Body of pancreas (tissue), 4 donors: ENCODE measurements at regions not wholly inside any gene's neighbourhood (a gene's known extent, or its start where the extent isn't known, plus 50 kb on each side); places are given as distances from the start of the nearest gene placed in this dataset.
"Not testable (repeated sequence)": the region's sequence is repeated elsewhere in the genome, so short reads cannot be mapped to it uniquely, and the experiment has no call there.

ENCODE experiments used
- ATAC-seq: fragments of 150-250 bp; one replicate; pipeline ENCODE4 v1.9.1; 2016
- DNase-seq, 4 donors: peaks; one replicate each; pipeline ENCODE4 v3.0.0-alpha.2; 2019
- H3K27ac ChIP-seq, 4 donors: fragments of 200-600 bp; sonication (generic); 1 replicate in 3 of 4; 2 replicates in 1 of 4; pipeline versions ENCODE4 v1.5.1 to v1.6.1; 2016 to 2019; ENCODE audit warnings: mild to moderate bottlenecking in 1 of 4, mixed read lengths in 1 of 4, moderate library complexity in 1 of 4
- H3K27me3 ChIP-seq, 2 donors: fragments of 200-600 bp; sonication (generic); one replicate each; pipeline ENCODE4 v1.6.0; 2016; ENCODE audit warnings: mild to moderate bottlenecking in 1 of 2
- H3K36me3 ChIP-seq, 2 donors: fragments of 200-600 bp; sonication (generic); replicated peaks in 1 of 2; 2 replicates each; pipeline ENCODE4 v1.5.1; 2016; ENCODE audit warnings: low read depth in 2 of 2; ENCODE audit not compliant: insufficient read depth in 1 of 2
- H3K4me1 ChIP-seq: fragments of 200-600 bp; sonication (generic); one replicate; pipeline ENCODE4 v1.6.0; 2016
- H3K4me3 ChIP-seq, 2 donors: fragments of 200-600 bp; sonication (generic); 1 replicate in 1 of 2; 2 replicates in 1 of 2; pipeline ENCODE4 v1.5.1; 2016 to 2019
- H3K9me3 ChIP-seq, 3 donors: fragments of 200-600 bp; sonication (generic); 1 replicate in 2 of 3; 2 replicates in 1 of 3; pipeline ENCODE4 v1.5.1; 2016
- POLR2A ChIP-seq, 3 donors: fragments of 450-650 bp; IDR thresholded peaks; one replicate each; pipeline ENCODE4 v1.6.1; 2016; ENCODE audit warnings: antibody characterized with exemption in 3 of 3, mild to moderate bottlenecking in 2 of 3
- WGBS, 2 donors: methylation state at CpG; one replicate each; pipeline ENCODE4 v1.1.5; 2017; 5-methylcytosine and 5-hydroxymethylcytosine counted together
- intact Hi-C: fragments of 100-400 bp; cut with DNase I; formaldehyde crosslinking; loops from one replicate; pipeline ENCODE4 v1.15.1; 2023
- TF ChIP-seq, protein P1 (sequence below), 7 experiments: fragments of 450-650 bp in 4 of 7; fragments of 200-600 bp in 3 of 7; sonication (generic) in 3 of 7; IDR thresholded peaks; one replicate each; pipeline ENCODE4 v1.5.1; 2016 to 2019; ENCODE audit warnings: antibody characterized with exemption in 7 of 7

DNA sequence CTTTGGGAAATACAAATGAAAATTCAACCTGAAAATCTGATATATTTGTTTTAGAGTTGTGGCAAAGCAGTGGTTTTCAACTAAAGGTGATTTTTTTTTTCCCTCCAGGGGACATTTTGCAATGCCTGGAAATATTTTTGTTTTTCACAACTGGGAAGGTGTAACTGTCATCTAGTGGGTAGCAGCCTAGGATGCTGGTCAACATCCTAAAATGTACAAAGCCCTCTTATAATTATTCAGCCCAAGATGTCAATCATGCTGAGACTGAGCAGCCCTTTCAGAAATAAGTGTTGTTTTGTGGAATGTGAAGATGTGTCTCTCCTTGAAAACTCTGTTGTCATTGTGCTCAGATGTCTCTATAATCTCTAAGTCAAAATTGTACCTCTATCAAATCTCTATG lies 95.2 kb upstream of the NCAM2 start:
- DNase-seq (no peak), ATAC-seq (no peak)
- Histone ChIP-seq H3K36me3 (no peaks in the 10 kb centered on the region), H3K4me1 (no peaks in the 10 kb centered on the region), H3K27me3 (no peaks in the 10 kb centered on the region), H3K4me3 (no peak overlapping the region), H3K27ac (no peak overlapping the region), H3K9me3 (no peaks in the 10 kb centered on the region)
- TF ChIP-seq POLR2A (IDR thresholded peaks at IDR 0.05), result no peak
- TF ChIP-seq, protein P1, sequence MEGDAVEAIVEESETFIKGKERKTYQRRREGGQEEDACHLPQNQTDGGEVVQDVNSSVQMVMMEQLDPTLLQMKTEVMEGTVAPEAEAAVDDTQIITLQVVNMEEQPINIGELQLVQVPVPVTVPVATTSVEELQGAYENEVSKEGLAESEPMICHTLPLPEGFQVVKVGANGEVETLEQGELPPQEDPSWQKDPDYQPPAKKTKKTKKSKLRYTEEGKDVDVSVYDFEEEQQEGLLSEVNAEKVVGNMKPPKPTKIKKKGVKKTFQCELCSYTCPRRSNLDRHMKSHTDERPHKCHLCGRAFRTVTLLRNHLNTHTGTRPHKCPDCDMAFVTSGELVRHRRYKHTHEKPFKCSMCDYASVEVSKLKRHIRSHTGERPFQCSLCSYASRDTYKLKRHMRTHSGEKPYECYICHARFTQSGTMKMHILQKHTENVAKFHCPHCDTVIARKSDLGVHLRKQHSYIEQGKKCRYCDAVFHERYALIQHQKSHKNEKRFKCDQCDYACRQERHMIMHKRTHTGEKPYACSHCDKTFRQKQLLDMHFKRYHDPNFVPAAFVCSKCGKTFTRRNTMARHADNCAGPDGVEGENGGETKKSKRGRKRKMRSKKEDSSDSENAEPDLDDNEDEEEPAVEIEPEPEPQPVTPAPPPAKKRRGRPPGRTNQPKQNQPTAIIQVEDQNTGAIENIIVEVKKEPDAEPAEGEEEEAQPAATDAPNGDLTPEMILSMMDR (IDR thresholded peaks at IDR 0.05), result no peak
- intact Hi-C loops, result no loop called here

DNA sequence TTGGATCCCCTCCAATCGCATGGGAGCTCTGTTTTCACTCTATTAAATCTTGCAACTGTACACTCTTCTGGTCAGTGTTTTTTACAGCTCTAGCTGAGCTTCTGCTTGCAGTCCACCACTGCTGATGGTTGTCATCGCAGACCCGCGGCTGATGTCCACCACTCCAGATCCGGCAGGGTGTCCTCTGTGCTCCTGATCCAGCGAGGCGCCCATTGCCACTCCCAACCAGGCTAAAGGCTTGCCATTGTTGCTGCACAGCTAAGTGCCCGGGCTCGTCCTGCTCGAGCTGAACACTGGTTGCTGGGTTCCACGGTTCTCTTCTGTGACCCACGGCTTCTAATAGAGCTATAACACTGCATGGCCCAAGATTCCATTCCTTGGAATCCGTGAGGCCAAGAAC lies 70.7 kb upstream of the NCAM2 start:
- H3K27ac ChIP-seq, ATAC-seq, DNase-seq, H3K27me3 ChIP-seq, H3K9me3 ChIP-seq, intact Hi-C loops, H3K4me1 ChIP-seq, H3K4me3 ChIP-seq, H3K36me3 ChIP-seq: not testable (repeated sequence)
- 70 to 78% methylated on average over 10 to 13 of the region's 13 CpGs for WGBS, 2 donors

DNA sequence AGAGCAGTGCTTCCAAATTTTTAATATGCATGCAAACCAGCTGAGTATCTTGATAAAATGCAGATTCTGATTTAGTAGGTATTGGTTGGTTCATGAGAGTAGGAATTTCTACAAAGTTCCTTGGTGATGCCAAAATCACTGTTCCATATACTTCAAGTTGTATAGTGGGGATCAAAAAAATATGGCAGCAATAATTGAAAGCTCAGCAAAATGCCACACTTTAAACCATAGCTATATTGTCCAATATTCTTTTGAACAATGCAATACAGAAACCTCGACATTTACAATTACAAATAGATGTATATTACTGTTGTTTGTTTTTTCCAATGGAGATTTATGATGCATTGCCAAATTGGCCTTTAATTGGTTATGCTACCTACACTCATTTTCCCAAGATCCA lies 55.7 kb upstream of the NCAM2 start:
- 61 to 63% methylated on average over 1 of the region's 1 CpG for WGBS, 2 donors
- Histone ChIP-seq H3K27me3 (no peaks in the 10 kb centered on the region), H3K36me3 (no peaks in the 10 kb centered on the region), H3K4me1 (no peaks in the 10 kb centered on the region), H3K4me3 (no peak overlapping the region), H3K9me3 (no peaks in the 10 kb centered on the region), H3K27ac (no peak overlapping the region)
- DNase-seq (no peak), ATAC-seq (no peak)
- intact Hi-C loops, result no loop called here
- no peak for TF ChIP-seq POLR2A (IDR thresholded peaks at IDR 0.05)
- TF ChIP-seq, protein P1 (IDR thresholded peaks at IDR 0.05), result no peak

DNA sequence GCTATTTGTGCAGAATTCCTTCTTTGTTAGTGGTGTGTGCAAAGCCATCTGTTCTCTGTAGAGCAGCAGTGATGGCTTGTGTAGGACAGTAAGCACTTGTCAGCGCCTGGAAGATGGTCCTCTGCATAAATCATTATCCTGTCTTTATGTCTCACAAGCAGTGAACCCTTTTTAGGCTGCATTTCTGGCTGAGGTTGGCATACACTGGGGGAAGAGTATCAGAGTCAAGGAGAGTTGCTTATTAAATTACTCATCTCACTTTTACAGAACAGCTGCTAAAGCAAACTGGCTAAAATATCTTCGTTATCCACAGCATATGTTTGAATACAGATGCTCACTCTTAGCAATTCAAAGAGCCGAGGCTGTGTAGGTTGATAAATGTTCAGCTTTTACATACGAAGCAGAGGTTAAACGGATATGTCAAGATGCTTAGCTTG lies 54.6 kb upstream of the NCAM2 start:
- Histone ChIP-seq H3K27me3 (no peaks in the 10 kb centered on the region), H3K27ac (no peak overlapping the region), H3K4me3 (no peak overlapping the region), H3K9me3 (no peaks in the 10 kb centered on the region), H3K36me3 (no peaks in the 10 kb centered on the region), H3K4me1 (no peaks in the 10 kb centered on the region)
- 39 to 59% methylated on average over 5 of the region's 5 CpGs for WGBS, 2 donors
- DNase-seq (no peak), ATAC-seq (no peak)
- TF ChIP-seq POLR2A (IDR thresholded peaks at IDR 0.05), result no peak
- TF ChIP-seq, protein P1 (IDR thresholded peaks at IDR 0.05), result no peak
- intact Hi-C loops, result no loop called here

DNA sequence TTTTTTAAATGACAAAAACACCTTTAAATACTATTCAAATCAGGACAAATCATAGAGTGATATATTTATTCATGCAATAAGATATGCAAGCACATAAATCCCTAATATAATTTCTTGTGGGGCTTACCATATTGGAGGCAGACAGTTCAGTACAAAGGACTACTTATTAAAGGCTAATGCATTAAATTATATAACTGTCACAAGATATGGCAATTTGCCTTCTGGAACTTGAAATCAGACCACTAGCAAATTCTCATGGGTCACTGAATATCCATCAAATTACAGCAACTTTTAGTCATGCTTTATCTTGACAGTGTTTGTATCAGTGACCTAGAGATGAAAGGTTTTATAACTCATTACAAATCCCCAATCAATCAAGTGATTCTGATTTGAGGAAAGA lies 54.1 kb upstream of the NCAM2 start:
- TF ChIP-seq, protein P1 (IDR thresholded peaks at IDR 0.05), result no peak
- TF ChIP-seq POLR2A (IDR thresholded peaks at IDR 0.05), result no peak
- Histone ChIP-seq H3K9me3 (no peaks in the 10 kb centered on the region), H3K27me3 (no peaks in the 10 kb centered on the region), H3K4me1 (no peaks in the 10 kb centered on the region), H3K27ac (no peak overlapping the region), H3K4me3 (no peak overlapping the region), H3K36me3 (no peaks in the 10 kb centered on the region)
- intact Hi-C loops, result no loop called here
- ATAC-seq, result no peak
- DNase-seq, result no peak
